GM23248 (cell line): ENCODE measurements at regions not wholly inside any gene's neighbourhood (a gene's known extent, or its start where the extent isn't known, plus 50 kb on each side); places are given as distances from the start of the nearest gene placed in this dataset.

ENCODE experiments used
- EZH2 ChIP-seq: fragments of 200-600 bp; sonication (generic); IDR thresholded peaks from 2 replicates; pipeline ENCODE4 v1.6.1; 2018; ENCODE audit warnings: antibody characterized with exemption, mild to moderate bottlenecking; ENCODE audit not compliant: insufficient read depth, poor library complexity, severe bottlenecking
- EZH2phosphoT487 ChIP-seq: fragments of 200-600 bp; sonication (generic); IDR thresholded peaks from 2 replicates; pipeline ENCODE4 v1.6.1; 2018; ENCODE audit warnings: antibody characterized with exemption, moderate library complexity, mild to moderate bottlenecking, low read depth; ENCODE audit not compliant: insufficient read depth

- no peak for TF ChIP-seq EZH2phosphoT487
- TF ChIP-seq EZH2 = no peak
These were observed 243.1 kb upstream of the COX7C start for GRCh38 chr5:86374611-86375010.
